Keratinocyte (primary cell): ENCODE measurements at regions not wholly inside any gene's neighbourhood (a gene's known extent, or its start where the extent isn't known, plus 50 kb on each side); places are given as distances from the start of the nearest gene placed in this dataset.

Source experiments
- DNase-seq: peaks from one replicate; pipeline ENCODE4 v3.0.0-alpha.2; 2011; ENCODE audit warnings: low read depth, missing footprints, low spot score
- FAIRE-seq: peaks from 2 replicates; lab custom pipeline; 2011; peaks lifted over from hg19 to GRCh38; lab: Jason Lieb, UNC
- H2AFZ ChIP-seq: 2 replicates; pipeline ENCODE4 v1.6.0; 2012; ENCODE audit warnings: low read length, control low read depth, inconsistent platforms; ENCODE audit not compliant: control insufficient read depth
- H3K27ac ChIP-seq: 2 replicates; pipeline ENCODE4 v1.5.1; 2011; ENCODE audit warnings: low read length; ENCODE audit not compliant: control insufficient read depth, insufficient read depth
- H3K27me3 ChIP-seq: 3 replicates; pipeline ENCODE4 v1.6.0; 2011; ENCODE audit warnings: low read length; ENCODE audit not compliant: control insufficient read depth, insufficient read depth; ENCODE audit errors: extremely low read depth
- H3K36me3 ChIP-seq, 2 experiments: 2 replicates in 1 of 2; 3 replicates in 1 of 2; pipeline ENCODE4 v1.5.1; 2011; ENCODE audit warnings: low read length in 2 of 2, mild to moderate bottlenecking in 1 of 2; ENCODE audit not compliant: control insufficient read depth in 2 of 2, insufficient read depth in 2 of 2; ENCODE audit errors: extremely low read depth in 1 of 2
- H3K4me1 ChIP-seq: 3 replicates; pipeline ENCODE4 v1.5.1; 2011; ENCODE audit warnings: low read length; ENCODE audit not compliant: control insufficient read depth, insufficient read depth; ENCODE audit errors: extremely low read depth
- H3K4me2 ChIP-seq: 3 replicates; pipeline ENCODE4 v1.6.0; 2011; ENCODE audit warnings: low read depth, low read length; ENCODE audit not compliant: control insufficient read depth, insufficient read depth; ENCODE audit errors: extremely low read depth
- H3K4me3 ChIP-seq, 3 experiments: fragments of 200-600 bp in 1 of 3; sonication (generic) in 1 of 3; 2 replicates in 2 of 3; 3 replicates in 1 of 3; pipeline ENCODE4 v1.5.1; 2011 to 2016; ENCODE audit warnings: low read length in 3 of 3, mild to moderate bottlenecking in 3 of 3, control low read depth in 2 of 3, inconsistent platforms in 1 of 3, low read depth in 1 of 3, mixed read lengths in 1 of 3, mixed run types in 1 of 3, moderate library complexity in 1 of 3; ENCODE audit not compliant: control insufficient read depth in 2 of 3, insufficient read depth in 2 of 3; ENCODE audit errors: extremely low read depth in 1 of 3
- H3K79me2 ChIP-seq: 2 replicates; pipeline ENCODE4 v1.6.0; 2012; ENCODE audit warnings: low read length; ENCODE audit not compliant: control insufficient read depth, insufficient read depth
- H3K9ac ChIP-seq: 3 replicates; pipeline ENCODE4 v1.6.0; 2011; ENCODE audit warnings: low read length; ENCODE audit not compliant: control insufficient read depth, insufficient read depth; ENCODE audit errors: extremely low read depth
- H3K9me1 ChIP-seq: 3 replicates; pipeline ENCODE4 v1.6.0; 2011; ENCODE audit warnings: low read length; ENCODE audit not compliant: control insufficient read depth, insufficient read depth; ENCODE audit errors: extremely low read depth
- H3K9me3 ChIP-seq: 2 replicates; pipeline ENCODE4 v1.5.1; 2012; ENCODE audit warnings: low read depth, low read length; ENCODE audit not compliant: control insufficient read depth
- H4K20me1 ChIP-seq: 3 replicates; pipeline ENCODE4 v1.6.0; 2011; ENCODE audit warnings: low read length; ENCODE audit not compliant: control insufficient read depth, insufficient read depth; ENCODE audit errors: extremely low read depth
- CTCF ChIP-seq, 3 experiments: IDR thresholded peaks in 1 of 3; conservative IDR thresholded peaks in 1 of 3; optimal IDR thresholded peaks in 1 of 3; 2 replicates in 2 of 3; 3 replicates in 1 of 3; pipeline versions ENCODE3 to v1.5.1; 2011; ENCODE audit warnings: low read length in 3 of 3, mild to moderate bottlenecking in 3 of 3, moderate library complexity in 2 of 3, control low read depth in 1 of 3, inconsistent platforms in 1 of 3; ENCODE audit not compliant: insufficient read depth in 2 of 3; ENCODE audit errors: extremely low read depth in 1 of 3
- EZH2 ChIP-seq: IDR thresholded peaks from one replicate; pipeline ENCODE4 v1.6.1; 2012; ENCODE audit warnings: inconsistent platforms, mild to moderate bottlenecking, low read length, moderate library complexity
- dilution Hi-C: fragments of 300-500 bp; cut with MboI; formaldehyde crosslinking; loops from one replicate; pipeline ENCODE4 v1.7.0; 2020; ENCODE audit warnings: low sequenced_read_pairs; ENCODE audit not compliant: extremely low pct_ligation_motif_present

- Histone ChIP-seq H3K79me2 (no peaks in the 10 kb centered on the region), H3K4me1 (no peaks in the 10 kb centered on the region), H3K36me3 (no peaks in the 10 kb centered on the region), H3K4me3 (no peak overlapping the region), H3K4me2 (no peak overlapping the region), H3K9ac (no peak overlapping the region), H3K9me1 (no peaks in the 10 kb centered on the region), H3K9me3 (no peaks in the 10 kb centered on the region), H3K27ac (no peak overlapping the region), H4K20me1 (no peaks in the 10 kb centered on the region), H2AFZ (no peak overlapping the region), H3K27me3 (peaks cover 16% of the 10 kb centered on the region)
- TF ChIP-seq CTCF (optimal IDR thresholded peaks at IDR 0.05 in 1 of 3, IDR thresholded peaks at IDR 0.05 in 1 of 3, conservative IDR thresholded peaks at IDR 0.05 in 1 of 3; ENCODE audit: extremely low read depth in 1 of 3, insufficient read depth in 2 of 3, low read length in 3 of 3) (no peak), EZH2 (no peak)
- dilution Hi-C loops: no loop called here
- no peak for DNase-seq
- FAIRE-seq: no peak
Measured at GRCh38 chr7:35465791-35466336, 212.0 kb upstream of the TBX20 start.

- TF ChIP-seq EZH2 (no peak), CTCF (optimal IDR thresholded peaks at IDR 0.05 in 1 of 3, IDR thresholded peaks at IDR 0.05 in 1 of 3, conservative IDR thresholded peaks at IDR 0.05 in 1 of 3; ENCODE audit: extremely low read depth in 1 of 3, insufficient read depth in 2 of 3, low read length in 3 of 3) (no peak)
- Histone ChIP-seq H3K27ac (no peak overlapping the region), H3K4me3 (no peak overlapping the region), H3K4me1 (no peaks in the 10 kb centered on the region), H2AFZ (no peak overlapping the region), H3K27me3 (peaks cover 16% of the 10 kb centered on the region), H3K36me3 (no peaks in the 10 kb centered on the region), H3K9ac (no peak overlapping the region), H3K9me3 (no peaks in the 10 kb centered on the region), H3K79me2 (no peaks in the 10 kb centered on the region), H3K9me1 (no peaks in the 10 kb centered on the region), H4K20me1 (no peaks in the 10 kb centered on the region), H3K4me2 (no peak overlapping the region)
- FAIRE-seq: no peak
- dilution Hi-C loops: no loop called here
- DNase-seq: no peak
Measured at GRCh38 chr7:35463751-35464150, 209.9 kb upstream of the TBX20 start.
